T-helper 1 cell treated with Interleukin-12 subunit alpha and Interleukin-12 subunit beta and Interleukin-4 antibody, amounts not matched to agents 30 ng/mL and 1 ng/mL, for 36 hours (primary cell): ENCODE measurements at regions not wholly inside any gene's neighbourhood (a gene's known extent, or its start where the extent isn't known, plus 50 kb on each side); places are given as distances from the start of the nearest gene placed in this dataset.
"Not testable (repeated sequence)": the region's sequence is repeated elsewhere in the genome, so short reads cannot be mapped to it uniquely, and the experiment has no call there.

ENCODE experiments used
- intact Hi-C: fragments of 100-400 bp; cut with micrococcal nuclease; formaldehyde crosslinking; loops from one replicate; pipeline ENCODE4 v1.15.1; 2024

DNA sequence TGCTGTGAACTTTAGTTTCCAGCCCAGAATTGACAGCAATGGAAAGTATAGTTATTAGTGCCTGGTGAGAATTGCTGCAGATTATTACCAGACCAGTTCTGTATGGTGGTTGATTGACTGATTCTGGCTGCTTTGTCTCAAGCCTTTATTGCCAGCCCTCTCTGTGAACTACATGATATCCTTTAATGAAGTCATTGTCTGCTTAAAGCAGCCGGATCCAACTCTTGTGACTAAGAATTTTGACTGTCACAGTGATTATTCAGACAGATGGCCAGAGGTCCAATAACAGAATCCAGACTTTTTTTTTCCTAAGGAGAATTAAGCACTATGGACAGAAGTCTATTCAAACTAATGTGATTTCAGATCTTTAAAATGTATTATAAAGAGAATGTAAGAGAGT is 1548.6 kb upstream of the B3GALT2 start:
- intact Hi-C loops = no loop called here

DNA sequence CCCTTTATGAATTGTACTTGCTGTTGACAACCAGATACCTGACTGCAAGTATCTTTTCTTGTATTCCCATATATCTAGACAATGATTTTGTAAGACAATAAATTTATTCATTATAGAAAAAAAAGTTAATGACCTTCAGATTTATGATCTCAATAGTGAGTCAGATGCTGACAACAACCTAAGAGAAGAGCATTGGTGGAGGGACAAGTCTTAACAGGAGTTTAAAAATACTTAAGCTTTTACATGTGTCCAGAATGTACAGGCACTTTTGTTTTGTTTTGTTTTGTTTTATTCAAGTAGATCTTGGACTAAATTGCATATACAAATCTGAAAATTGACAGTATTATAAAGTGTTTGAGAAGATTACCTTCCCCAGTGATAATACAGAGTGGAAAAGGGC is 1544.6 kb upstream of the B3GALT2 start:
- intact Hi-C loops = no loop called here

DNA sequence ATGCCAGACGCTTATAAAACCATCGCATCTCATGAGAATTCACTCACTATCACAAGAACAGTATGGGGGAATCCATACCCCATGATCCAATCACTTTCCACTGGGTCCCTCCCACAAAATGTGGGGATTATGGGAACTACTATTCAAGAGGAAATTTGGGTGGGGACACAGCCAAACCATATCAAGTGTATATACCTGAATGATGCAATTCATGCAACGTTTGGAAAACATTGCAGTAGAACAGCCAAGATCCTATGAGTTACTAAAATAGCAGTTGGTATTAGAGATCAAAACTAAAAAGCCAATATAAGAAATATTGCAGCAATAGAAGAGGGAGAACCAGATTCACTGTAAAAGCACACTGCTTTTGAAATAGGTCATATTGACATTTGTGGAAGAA is 1543.9 kb upstream of the B3GALT2 start:
- intact Hi-C loops = no loop called here

DNA sequence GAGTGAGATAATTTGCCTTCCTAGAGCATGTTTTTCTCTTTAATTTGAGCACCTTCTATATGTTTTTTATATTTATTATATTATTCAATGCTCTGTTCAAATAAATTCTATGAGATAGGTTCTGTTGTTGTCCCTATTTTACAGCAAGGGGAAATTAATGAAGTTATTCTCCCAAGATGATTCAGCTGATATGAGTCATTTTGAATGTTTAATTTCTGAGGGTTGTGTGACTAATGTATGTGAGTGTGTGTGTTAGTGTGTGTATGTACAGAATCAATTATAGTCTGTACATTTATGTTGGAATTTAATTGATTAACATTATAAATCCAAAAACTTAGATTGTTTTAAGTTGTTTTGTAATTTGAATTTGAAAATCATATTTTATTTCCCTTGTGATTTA is 1536.7 kb upstream of the B3GALT2 start:
- intact Hi-C loops = no loop called here

DNA sequence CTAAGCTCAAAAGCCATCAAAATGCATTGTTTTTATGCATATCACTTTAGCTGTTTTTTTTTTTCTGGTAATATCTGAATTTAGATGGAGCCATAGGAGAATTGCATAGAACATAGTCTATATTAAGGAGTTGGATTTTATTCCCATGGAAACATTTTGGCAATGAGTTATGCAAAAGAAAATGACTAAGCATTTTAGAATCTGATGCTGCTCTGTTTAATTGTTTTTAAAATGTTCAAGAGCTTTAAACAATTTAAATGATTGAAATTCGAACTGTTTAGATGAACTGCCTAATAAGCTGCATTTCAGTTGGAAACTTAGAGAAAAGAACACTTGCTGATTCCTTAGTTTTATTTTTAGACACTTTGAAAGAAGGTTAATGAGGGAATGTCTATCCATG is 1531.5 kb upstream of the B3GALT2 start:
- intact Hi-C loops = no loop called here

DNA sequence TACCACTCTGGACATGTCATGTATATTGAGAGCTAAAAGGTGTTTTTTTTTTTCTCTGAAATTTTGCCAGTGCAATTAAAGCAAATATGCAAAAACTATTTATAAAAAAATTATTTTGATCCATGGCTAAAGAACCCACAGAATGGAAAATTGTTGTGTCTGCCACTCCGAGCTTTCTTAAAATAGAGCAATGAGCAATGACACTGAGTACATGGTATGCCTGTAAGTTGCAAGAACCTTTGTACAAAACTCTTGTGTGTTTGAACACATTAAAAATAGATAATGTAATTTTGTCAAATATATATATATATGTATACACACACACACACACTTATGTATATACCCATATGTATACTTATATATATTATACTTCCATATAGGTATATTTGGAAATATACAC is 1530.9 kb upstream of the B3GALT2 start:
- intact Hi-C loops = no loop called here

DNA sequence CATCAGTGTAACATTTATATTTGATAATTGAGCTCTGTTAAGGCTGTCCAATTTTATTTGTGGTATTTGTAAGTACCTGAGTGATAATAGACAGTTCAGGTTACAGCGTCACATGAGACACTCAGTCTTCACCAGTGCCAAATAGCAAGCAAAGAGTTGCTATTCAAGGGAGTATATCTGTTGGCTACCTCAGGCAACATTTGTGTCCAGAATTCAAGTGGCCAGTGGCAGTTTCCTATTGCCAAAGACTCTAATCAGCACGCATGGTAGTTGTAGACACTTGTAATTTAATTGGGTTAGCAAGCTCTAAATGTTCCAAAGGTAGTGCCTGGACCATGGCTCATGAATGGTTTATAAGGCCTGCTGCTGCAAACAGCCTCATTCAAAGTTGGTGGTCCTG is 1524.3 kb upstream of the B3GALT2 start:
- intact Hi-C loops = no loop called here

DNA sequence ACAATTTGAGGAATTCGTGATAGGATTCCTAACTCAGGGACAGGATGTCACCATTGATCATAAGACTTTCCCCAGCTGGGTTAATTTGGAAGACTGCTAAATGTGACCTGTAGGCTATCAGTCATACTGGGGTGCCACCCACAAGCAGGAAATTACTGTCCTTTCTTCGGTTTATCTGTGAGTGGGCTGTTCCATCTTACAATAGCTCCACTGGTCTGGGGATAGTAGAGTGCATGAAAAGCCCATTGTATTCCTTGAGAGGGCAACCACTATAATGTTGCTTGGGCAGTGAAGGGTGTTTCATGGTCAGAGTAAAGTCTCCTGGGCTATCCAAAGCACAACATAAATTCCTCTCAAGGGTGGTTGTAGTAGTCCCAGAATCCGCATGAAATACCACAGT is 1523.0 kb upstream of the B3GALT2 start:
- intact Hi-C loops = no loop called here

DNA sequence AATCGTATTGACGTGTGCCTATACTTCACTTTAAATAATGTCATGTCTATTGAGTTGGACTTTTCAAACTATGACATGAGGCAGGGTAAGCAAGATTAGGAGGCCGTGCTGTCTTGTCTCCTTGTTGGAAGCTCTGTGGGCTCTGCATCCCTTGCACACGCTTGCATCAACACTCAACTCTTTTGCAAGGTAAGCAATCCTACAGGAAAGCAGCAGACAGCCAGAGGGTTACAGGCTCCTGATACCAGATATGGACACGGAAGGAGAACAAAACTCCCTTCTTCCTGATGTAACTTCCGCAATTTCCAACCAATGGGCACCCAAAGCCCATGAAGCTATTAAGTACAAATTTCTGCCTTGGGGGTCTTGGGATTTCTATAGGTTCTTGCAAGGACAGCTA is 1520.7 kb upstream of the B3GALT2 start:
- intact Hi-C loops = no loop called here

DNA sequence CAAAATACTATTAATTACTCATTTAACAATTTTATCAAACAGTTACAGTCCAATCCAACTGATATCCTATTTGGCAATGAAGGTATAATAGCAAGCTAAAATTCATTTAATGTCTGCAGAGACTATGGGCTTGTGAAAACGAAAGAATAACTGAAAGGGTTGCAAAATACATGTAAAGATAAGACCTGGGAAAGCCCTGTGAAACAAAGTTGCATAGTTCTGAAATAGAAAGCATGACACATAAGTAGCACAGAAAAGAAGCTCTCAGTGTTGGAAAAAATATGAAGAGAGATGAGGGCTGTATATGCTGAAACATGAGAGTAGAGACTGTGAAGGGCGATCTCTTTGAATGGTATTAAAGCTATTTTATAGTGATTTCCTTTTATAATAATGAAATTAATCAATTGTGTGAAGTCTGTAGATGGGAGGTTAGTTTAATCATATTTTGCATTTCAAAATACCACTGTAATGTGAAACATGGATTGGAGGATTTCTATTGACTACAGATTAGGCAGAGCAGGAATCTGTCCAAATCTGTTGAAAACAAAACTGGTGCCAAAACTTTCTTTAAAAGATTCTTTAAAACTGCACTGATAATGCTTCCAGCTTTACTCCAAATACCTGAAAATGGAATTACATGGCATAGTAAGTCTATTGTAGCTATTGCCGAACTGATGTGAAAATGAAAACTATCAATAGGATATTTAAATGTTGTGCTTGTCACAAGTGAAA is 1518.9 kb upstream of the B3GALT2 start:
- intact Hi-C loops = no loop called here

DNA sequence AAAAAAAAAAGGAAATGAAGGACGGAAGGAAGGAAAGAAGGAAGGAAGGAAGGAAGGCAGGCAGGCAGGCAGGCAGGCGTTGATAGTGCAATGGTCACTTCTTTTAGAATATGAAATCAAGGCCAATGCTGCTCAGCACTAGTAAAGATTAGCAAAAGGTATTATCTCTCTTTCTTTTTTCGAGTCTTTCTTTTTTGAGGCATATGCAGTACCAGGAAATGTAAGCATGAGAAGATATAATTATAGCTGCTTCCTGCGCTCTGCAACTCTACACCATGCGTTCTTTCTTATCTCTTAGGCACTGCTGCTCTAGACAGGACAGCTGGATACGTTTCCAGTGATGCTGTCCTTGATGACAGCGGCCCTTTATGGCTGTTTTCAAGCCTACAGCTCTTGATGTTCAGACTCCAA is 1512.5 kb upstream of the B3GALT2 start:
- intact Hi-C loops = no loop called here

DNA sequence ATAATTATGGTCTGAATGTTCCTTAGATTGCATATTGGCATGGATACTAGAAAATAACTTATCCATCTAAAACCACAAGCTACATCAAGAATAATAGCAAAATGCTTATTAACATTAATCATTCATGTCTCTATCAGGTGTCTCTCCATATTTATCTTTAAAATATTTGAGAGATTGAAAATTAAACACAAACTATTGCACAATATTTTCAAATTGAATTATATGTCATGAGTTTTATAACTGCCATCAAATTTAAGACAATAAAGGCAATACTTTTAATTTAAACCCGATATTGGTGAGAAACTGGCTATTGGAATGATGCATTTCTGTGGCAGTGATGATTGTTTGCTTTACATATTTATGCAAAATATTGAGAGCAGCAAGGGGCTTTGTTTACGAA is 1506.8 kb upstream of the B3GALT2 start:
- intact Hi-C loops = no loop called here

DNA sequence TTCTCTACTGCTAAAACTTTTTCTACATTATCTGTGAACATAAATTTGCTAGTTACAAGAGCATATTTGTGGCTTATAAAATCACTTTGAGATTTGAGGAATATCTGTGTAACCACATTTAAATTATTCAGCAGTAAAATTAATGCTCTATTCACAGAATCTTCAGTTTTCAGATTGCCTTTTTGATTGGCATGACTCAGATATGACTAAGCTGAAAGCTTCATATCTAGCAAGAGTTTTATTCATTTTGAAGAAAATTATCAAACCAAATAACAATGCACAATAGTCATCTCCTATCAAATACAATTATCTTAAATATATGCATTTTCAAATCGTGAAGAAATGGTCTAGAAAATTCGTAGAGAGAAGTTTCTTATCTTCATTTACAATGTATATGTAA is 1498.2 kb upstream of the B3GALT2 start:
- intact Hi-C loops = no loop called here

DNA sequence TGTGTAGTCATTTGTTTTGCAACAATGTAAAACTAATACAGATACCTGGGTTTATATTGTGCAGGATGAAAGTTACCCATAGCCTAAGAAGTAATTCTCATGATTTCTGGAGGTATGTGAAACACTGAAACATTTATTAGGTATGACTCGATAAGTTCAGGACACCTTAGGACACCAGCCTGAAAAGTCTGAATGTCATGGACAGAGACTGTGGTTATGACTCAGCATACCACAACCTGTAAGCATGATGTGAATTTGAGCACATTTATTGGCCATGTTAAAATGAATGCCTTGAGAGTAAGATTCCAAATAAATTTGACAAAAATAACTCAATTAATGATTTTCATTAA is 1471.7 kb upstream of the B3GALT2 start:
- intact Hi-C loops = no loop called here

DNA sequence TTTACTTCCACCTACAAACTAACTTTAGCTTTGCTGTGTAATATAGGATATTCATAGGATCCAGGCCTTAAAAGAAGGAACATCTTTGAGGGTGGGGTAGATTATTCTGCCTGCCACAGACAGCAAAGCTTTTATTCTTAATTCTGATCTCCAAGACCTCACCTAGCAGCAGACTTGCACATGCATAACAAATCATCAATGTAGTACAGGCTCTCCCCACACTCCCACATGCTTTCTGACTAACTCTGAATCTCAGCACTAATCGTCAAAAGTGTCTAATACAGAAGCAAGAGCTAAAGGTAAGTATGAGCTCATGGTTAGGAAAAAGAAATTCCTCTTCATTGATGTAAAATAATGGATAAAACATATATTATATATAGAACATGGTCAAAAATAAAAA is 1468.5 kb upstream of the B3GALT2 start:
- intact Hi-C loops = no loop called here

DNA sequence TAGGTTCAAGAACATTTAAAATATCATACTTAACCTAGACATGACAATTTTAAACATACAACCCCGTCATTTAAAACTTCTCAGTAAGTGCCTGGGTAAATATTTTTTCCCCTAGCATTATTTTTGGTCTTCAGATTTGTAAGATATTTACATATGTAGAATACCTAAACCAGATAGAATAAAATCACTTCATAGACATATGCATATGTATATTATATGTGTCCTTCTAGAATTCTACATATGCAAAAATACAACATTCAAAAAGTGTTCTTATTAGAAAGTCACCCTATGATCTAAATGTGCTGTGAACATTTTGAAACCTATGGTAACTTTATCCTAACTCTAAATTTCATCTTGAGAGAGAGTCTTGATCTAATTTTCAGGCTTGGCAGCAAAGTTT is 1467.0 kb upstream of the B3GALT2 start:
- intact Hi-C loops = no loop called here

DNA sequence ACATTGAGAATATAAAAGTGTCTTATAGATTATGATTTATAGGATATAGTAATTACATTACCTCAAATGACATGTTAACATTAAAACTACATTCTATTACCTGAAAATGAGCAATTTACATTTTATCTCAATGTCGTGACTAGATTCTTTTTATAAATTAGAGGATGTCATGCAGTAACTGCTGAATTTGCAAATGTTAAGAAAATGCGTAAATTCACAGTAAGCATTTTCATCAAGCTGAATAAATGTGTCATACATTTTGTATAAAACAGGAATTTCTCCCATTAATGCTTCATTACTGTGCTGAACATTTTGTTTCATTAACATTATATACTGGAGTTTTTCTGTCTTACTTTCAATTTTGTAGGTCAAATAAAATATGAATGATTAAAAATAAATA is 1460.7 kb upstream of the B3GALT2 start:
- intact Hi-C loops = no loop called here

DNA sequence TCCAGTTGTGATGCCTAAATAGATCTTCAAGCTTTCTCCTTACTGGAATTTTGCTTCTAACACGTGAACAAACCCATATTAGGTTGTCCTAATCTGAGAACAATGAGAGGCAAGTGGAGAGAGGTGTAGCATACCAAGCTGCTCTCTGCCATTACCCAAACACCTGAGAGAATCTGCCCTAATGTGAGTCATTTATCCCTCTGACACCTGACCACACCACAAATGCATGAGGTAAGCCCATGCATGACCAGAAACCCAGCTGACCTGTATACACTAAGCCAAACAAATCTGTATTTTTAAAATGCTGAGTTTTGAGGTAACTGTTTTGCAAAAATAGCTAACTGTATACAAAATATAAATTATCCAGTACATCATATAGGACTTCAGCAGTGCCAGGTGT is 1458.1 kb upstream of the B3GALT2 start:
- intact Hi-C loops = no loop called here

DNA sequence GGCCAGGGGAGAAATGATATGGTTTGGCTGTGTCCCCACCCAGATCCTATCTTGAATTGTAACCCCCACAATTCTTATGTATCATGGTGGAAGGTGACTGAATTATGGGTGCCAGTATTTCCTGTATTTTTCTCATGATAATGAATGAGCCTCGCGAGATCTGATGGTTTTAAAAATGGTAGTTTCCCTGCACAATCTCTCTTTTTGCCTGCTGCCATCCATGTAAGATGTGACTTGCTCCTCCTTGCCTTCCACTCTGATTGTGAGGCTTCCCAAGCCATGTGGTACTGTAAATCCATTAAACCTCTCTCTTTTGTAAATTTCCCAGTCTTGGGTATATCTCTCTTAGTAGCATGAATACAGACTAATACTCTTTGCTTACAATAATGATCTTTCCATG is 1453.9 kb upstream of the B3GALT2 start:
- intact Hi-C loops = no loop called here

DNA sequence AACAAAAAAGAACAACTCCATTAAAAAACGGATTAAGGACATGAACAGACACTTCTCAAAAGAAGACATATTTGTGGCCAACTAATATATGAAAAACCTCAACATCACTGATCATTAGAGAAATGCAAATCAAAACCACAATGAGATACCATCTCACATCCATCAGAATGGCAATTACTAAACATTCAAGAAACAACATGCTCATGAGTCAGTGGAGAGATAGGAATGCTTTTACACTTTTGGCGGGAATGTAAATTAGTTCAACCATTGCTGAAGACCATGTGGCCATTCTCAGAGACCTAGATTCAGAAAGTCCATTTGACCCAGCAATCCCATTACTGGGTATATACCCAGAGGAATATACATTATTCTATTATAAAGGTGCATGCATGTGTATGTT is 1442.6 kb upstream of the B3GALT2 start:
- intact Hi-C loops = no loop called here

DNA sequence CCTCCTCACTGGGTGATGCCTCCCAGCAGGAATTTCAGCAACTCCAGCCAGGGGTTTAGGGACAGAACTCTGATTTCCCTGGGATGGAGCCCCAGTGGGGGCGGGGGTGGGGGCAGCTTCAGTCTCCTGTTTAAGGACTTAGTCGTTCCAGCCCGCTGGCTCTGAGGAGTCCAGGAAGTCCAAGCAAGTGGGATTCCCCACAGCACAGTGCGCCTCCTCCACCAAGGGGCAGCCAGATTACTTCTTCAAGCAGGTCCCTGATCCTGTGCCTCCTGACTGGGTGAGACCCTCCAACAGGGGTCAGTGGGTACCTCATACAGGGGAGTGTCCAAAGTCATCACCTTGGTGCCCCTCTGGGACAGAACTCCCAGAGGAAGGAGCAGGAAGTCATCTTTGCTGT is 1438.4 kb upstream of the B3GALT2 start:
- intact Hi-C loops = no loop called here

DNA sequence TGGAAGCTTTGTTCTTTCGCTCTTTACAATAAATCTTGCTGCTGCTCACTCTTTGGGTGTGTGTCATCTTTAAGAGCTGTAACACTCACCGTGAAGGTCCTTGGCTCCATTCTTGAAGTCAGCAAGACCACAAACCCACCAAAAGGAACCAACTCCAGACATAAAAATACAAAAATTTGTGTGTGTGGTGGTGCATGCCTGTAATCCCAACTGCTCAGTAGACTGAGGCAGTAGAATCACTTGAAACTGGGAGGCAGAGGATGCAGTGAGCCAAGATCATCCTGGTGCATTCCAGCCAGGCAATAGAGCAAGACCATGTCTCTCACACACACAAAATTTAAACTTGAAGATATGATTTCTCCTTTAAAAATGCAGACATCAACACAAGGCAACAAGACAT is 1431.7 kb upstream of the B3GALT2 start:
- intact Hi-C loops = no loop called here

DNA sequence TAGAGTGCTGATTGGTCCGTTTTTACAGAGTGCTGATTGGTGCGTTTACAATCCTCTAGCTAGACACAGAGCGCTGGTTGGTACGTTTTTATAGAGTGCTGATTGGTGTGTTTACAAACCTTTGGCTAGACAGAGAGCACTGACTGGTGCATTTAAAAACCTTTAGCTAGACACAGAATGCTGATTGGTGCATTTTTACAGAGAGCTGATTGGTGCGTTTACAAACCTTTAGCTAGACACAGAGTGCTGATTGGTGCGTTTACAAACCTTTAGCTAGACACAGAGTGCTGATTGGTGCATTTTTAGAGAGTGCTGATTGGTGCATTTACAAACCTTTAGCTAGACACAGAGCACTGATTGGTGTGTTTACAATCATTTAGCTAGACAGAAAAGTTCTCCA is 1430.9 kb upstream of the B3GALT2 start:
- intact Hi-C loops = not testable (repeated sequence)

DNA sequence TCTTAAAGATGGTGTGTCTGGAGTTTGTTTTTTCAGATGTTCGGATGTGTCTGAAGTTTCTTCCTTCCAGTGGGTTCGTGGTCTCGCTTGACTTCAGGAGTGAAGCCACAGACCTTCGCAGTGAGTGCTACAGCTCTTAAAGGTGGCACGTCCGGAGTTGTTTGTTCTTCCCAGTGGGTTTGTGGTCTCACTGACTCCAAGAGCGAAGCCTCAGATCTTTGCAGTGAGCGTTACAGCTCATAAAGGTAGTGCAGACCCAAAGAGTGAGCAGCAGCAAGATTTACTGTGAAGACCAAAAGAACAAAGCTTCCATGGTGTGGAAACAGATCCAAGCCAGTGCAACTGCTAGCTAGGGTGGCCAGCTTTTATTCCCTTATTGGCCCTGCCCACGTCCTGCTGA is 1430.4 kb upstream of the B3GALT2 start:
- intact Hi-C loops = no loop called here
